ENCODE measurements at regions not wholly inside any gene's neighbourhood (a gene's known extent, or its start where the extent isn't known, plus 50 kb on each side); places are given as distances from the start of the nearest gene placed in this dataset.

DNA sequence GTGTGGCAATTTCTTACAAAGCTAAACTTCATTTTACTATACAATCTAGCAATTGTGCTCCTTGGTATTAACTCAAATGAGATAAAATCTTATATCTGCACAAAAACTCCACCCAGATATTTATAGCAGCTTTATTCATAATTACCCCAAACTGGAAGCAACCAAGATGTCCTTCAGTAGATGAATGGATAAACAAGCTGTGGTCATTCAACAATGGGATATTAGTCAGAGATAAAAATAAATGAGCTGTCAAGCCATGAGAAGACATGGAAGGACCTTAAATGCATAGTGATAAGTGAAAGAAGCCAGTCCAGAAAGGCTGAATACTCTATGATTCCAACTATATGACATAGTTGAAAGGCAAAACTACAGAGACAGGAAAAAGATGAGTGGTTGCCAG, 98.9 kb upstream of the BMP2 start:
- TF ChIP-seq POLR2A (IDR thresholded peaks at IDR 0.05) (no peak), EP300 (IDR thresholded peaks at IDR 0.05) (no peak)
- TF ChIP-seq, protein P1, sequence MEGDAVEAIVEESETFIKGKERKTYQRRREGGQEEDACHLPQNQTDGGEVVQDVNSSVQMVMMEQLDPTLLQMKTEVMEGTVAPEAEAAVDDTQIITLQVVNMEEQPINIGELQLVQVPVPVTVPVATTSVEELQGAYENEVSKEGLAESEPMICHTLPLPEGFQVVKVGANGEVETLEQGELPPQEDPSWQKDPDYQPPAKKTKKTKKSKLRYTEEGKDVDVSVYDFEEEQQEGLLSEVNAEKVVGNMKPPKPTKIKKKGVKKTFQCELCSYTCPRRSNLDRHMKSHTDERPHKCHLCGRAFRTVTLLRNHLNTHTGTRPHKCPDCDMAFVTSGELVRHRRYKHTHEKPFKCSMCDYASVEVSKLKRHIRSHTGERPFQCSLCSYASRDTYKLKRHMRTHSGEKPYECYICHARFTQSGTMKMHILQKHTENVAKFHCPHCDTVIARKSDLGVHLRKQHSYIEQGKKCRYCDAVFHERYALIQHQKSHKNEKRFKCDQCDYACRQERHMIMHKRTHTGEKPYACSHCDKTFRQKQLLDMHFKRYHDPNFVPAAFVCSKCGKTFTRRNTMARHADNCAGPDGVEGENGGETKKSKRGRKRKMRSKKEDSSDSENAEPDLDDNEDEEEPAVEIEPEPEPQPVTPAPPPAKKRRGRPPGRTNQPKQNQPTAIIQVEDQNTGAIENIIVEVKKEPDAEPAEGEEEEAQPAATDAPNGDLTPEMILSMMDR (IDR thresholded peaks at IDR 0.05): no peak

All from ovary (tissue), 3 donors.